ENCODE measurements at regions not wholly inside any gene's neighbourhood (a gene's known extent, or its start where the extent isn't known, plus 50 kb on each side); places are given as distances from the start of the nearest gene placed in this dataset.

GRCh38 chr2:176733698-176734430 lies 464.6 kb downstream of the MTX2 start:
- no peak for TF ChIP-seq CTCF (IDR thresholded peaks at IDR 0.05; ENCODE audit: low read depth, low read length)
- Histone ChIP-seq H3K27ac (no peak overlapping the region), H3K9me3 (ENCODE audit: severe bottlenecking) (no peaks in the 10 kb centered on the region), H3K4me3 (ENCODE audit: low read depth, low read length) (no peak overlapping the region), H3K27me3 (ENCODE audit: insufficient read depth, low read depth, severe bottlenecking) (no peaks in the 10 kb centered on the region), H3K36me3 (no peaks in the 10 kb centered on the region)
- DNase-seq: no peak

GRCh38 chr2:176734868-176735267 lies 465.6 kb downstream of the MTX2 start:
- no peaks in the 10 kb centered on the region for H3K27me3 ChIP-seq (ENCODE audit: insufficient read depth, low read depth, severe bottlenecking)
- no peaks in the 10 kb centered on the region for H3K9me3 ChIP-seq (ENCODE audit: severe bottlenecking)
- H3K36me3 ChIP-seq: no peaks in the 10 kb centered on the region
- H3K27ac ChIP-seq: no peak overlapping the region
- no peak for TF ChIP-seq CTCF (IDR thresholded peaks at IDR 0.05; ENCODE audit: low read depth, low read length)
- DNase-seq: no peak
- H3K4me3 ChIP-seq (ENCODE audit: low read depth, low read length): no peak overlapping the region

GRCh38 chr2:176742271-176742670 lies 470.3 kb upstream of the HNRNPA3 start:
- no peak for DNase-seq
- no peaks in the 10 kb centered on the region for H3K9me3 ChIP-seq (ENCODE audit: severe bottlenecking)
- no peak overlapping the region for H3K27ac ChIP-seq
- H3K27me3 ChIP-seq (ENCODE audit: insufficient read depth, low read depth, severe bottlenecking): no peaks in the 10 kb centered on the region
- H3K4me3 ChIP-seq (ENCODE audit: low read depth, low read length): no peak overlapping the region
- TF ChIP-seq CTCF (IDR thresholded peaks at IDR 0.05; ENCODE audit: low read depth, low read length): no peak
- H3K36me3 ChIP-seq: no peaks in the 10 kb centered on the region

GRCh38 chr2:176743671-176744070 lies 468.9 kb upstream of the HNRNPA3 start:
- Histone ChIP-seq H3K36me3 (no peaks in the 10 kb centered on the region), H3K9me3 (ENCODE audit: severe bottlenecking) (no peaks in the 10 kb centered on the region), H3K27ac (no peak overlapping the region), H3K4me3 (ENCODE audit: low read depth, low read length) (no peak overlapping the region), H3K27me3 (ENCODE audit: insufficient read depth, low read depth, severe bottlenecking) (no peaks in the 10 kb centered on the region)
- no peak for DNase-seq
- TF ChIP-seq CTCF (IDR thresholded peaks at IDR 0.05; ENCODE audit: low read depth, low read length): no peak

- no peak for DNase-seq
- no peak overlapping the region for H3K27ac ChIP-seq
- no peaks in the 10 kb centered on the region for H3K9me3 ChIP-seq (ENCODE audit: severe bottlenecking)
- no peaks in the 10 kb centered on the region for H3K36me3 ChIP-seq
- TF ChIP-seq CTCF (IDR thresholded peaks at IDR 0.05; ENCODE audit: low read depth, low read length): no peak
- H3K4me3 ChIP-seq (ENCODE audit: low read depth, low read length): no peak overlapping the region
- H3K27me3 ChIP-seq (ENCODE audit: insufficient read depth, low read depth, severe bottlenecking): no peaks in the 10 kb centered on the region
These were observed 468.4 kb upstream of the HNRNPA3 start for GRCh38 chr2:176744146-176744545.

Measured in WERI-Rb-1 (cell line).